ENCODE measurements at regions not wholly inside any gene's neighbourhood (a gene's known extent, or its start where the extent isn't known, plus 50 kb on each side); places are given as distances from the start of the nearest gene placed in this dataset.

- no peak for TF ChIP-seq EGR1 (IDR thresholded peaks at IDR 0.05; ENCODE audit: low read depth)
- TF ChIP-seq ZNF274 (IDR thresholded peaks at IDR 0.05; ENCODE audit: low read depth, low read length), result no peak
- no peak for TF ChIP-seq EZH2phosphoT487 (IDR thresholded peaks at IDR 0.05; ENCODE audit: borderline replicate concordance)
- no peak for TF ChIP-seq POLR2A (IDR thresholded peaks at IDR 0.05; ENCODE audit: borderline replicate concordance, extremely low read depth, insufficient read depth, insufficient read length)
- TF ChIP-seq JUND (IDR thresholded peaks at IDR 0.05), result no peak
- no peak for TF ChIP-seq TCF7L2 (IDR thresholded peaks at IDR 0.05; ENCODE audit: borderline replicate concordance, extremely low read depth, insufficient read depth, insufficient read length)
- TF ChIP-seq CBX3 (IDR thresholded peaks at IDR 0.05; ENCODE audit: low read depth), result no peak
- TF ChIP-seq ELF1 (IDR thresholded peaks at IDR 0.05; ENCODE audit: borderline replicate concordance, low read depth), result no peak
- no peak for TF ChIP-seq YY1 (IDR thresholded peaks at IDR 0.05; ENCODE audit: extremely low read depth, insufficient replicate concordance, low read depth, low read length)
- no peak for TF ChIP-seq EZH2 (IDR thresholded peaks at IDR 0.05)
- no peak for TF ChIP-seq ATF3 (IDR thresholded peaks at IDR 0.05)
- no peak for TF ChIP-seq POLR2AphosphoS5 (IDR thresholded peaks at IDR 0.05; ENCODE audit: low read depth, low read length)
- no peak for TF ChIP-seq RAD21 (IDR thresholded peaks at IDR 0.05; ENCODE audit: low read depth)
- no peak for TF ChIP-seq ZFX (IDR thresholded peaks at IDR 0.05)
- TF ChIP-seq CTCF (IDR thresholded peaks at IDR 0.05 in 2 of 3, conservative IDR thresholded peaks at IDR 0.05 in 1 of 3; ENCODE audit: borderline replicate concordance in 1 of 3, insufficient read depth in 1 of 3, low read depth in 2 of 3, low read length in 2 of 3), result no peak
- no peak for TF ChIP-seq SIN3A (IDR thresholded peaks at IDR 0.05; ENCODE audit: low read depth)
- TF ChIP-seq SP1 (IDR thresholded peaks at IDR 0.05; ENCODE audit: low read depth), result no peak
- TF ChIP-seq FOSL1 (IDR thresholded peaks at IDR 0.05; ENCODE audit: low read depth), result no peak
- TF ChIP-seq REST (IDR thresholded peaks at IDR 0.05; ENCODE audit: low read depth), result no peak
Measured at GRCh38 chr16:49972961-49973360, 52.1 kb upstream of the CNEP1R1 start.

More at GRCh38 chr16:49972961-49973360, 52.1 kb upstream of the CNEP1R1 start:
- intact Hi-C loops (cut with micrococcal nuclease), result no loop called here
- ChIA-PET POLR2A (no interaction called here), RAD21 (ENCODE audit: low non-redundant PET in 1 of 2, low total read pairs in 2 of 2, uncharacterized antibody in 2 of 2, unreplicated experiment in 2 of 2) (no interaction called here), CTCF (no interaction called here)
- BruUV-seq (replicated peaks), result no TSS peak
- H3K9ac ChIP-seq (ENCODE audit: low read length), result no peak overlapping the region
- no peak for DNase-seq (ENCODE audit: low read depth, low spot score)
- H3K4me2 ChIP-seq (ENCODE audit: low read length), result no peak overlapping the region
- no peak overlapping the region for H2AFZ ChIP-seq (ENCODE audit: low read depth, low read length, poor library complexity, severe bottlenecking)
- H3K36me3 ChIP-seq (ENCODE audit: control insufficient read depth in 1 of 2, insufficient read depth in 2 of 2, low read length in 2 of 2), result no peaks in the 10 kb centered on the region
- H3K4me3 ChIP-seq (replicated peaks in 1 of 2; ENCODE audit: low read depth in 1 of 2, low read length in 2 of 2), result no peak overlapping the region
- no peaks in the 10 kb centered on the region for H3K9me2 ChIP-seq (ENCODE audit: insufficient read depth)
- H3K79me2 ChIP-seq (ENCODE audit: insufficient read depth, low read length), result no peaks in the 10 kb centered on the region
- H3K9me3 ChIP-seq (ENCODE audit: control insufficient read depth in 1 of 2, insufficient read depth in 1 of 2, low read depth in 1 of 2, low read length in 2 of 2), result no peaks in the 10 kb centered on the region
- no peaks in the 10 kb centered on the region for H4K20me1 ChIP-seq (ENCODE audit: insufficient read depth)
- no peak overlapping the region for H3K27ac ChIP-seq (ENCODE audit: low read depth, low read length)
- no peaks in the 10 kb centered on the region for H3K27me3 ChIP-seq (ENCODE audit: insufficient read depth, low read length)
- ATAC-seq, result no peak
- H3K4me1 ChIP-seq (ENCODE audit: control insufficient read depth in 1 of 2, insufficient read depth in 2 of 2, low read length in 2 of 2), result no peaks in the 10 kb centered on the region

All from HCT116 (cell line).